ENCODE measurements at regions not wholly inside any gene's neighbourhood (a gene's known extent, or its start where the extent isn't known, plus 50 kb on each side); places are given as distances from the start of the nearest gene placed in this dataset.

DNA sequence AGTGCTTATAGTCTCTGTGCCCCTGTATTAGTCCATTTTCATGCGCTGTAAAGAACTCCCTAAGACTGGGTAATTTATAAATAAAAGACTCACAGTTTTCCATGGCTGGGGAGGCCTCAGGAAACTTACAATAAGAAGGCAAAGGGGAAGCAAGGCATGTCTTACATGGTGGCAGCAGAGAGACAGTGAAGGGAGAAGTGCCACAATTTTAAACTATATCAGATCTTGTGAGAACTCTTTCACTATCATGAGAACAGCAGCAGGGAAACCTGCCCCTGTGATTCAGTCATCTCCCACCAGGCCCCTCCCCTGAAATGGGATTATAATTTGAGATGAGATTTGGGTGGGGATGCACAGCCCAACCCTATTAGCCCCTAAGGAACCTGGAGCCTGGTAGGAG, 243.2 kb downstream of the EDEM1 start:
- Histone ChIP-seq H3K36me3 (ENCODE audit: insufficient read depth, low read length) (no peaks in the 10 kb centered on the region), H3F3A (ENCODE audit: insufficient read depth, low read length, poor library complexity, severe bottlenecking) (no peaks in the 10 kb centered on the region), H3K9me3 (ENCODE audit: low read length) (no peaks in the 10 kb centered on the region), H3K79me2 (replicated peaks; ENCODE audit: insufficient read depth, low read length) (no peaks in the 10 kb centered on the region), H3K4me3 (ENCODE audit: low read length) (no peak overlapping the region), H3K27me3 (ENCODE audit: insufficient read depth, low read depth, low read length) (no peaks in the 10 kb centered on the region), H4K20me1 (ENCODE audit: insufficient read depth) (no peaks in the 10 kb centered on the region), H3K27ac (ENCODE audit: low read length) (no peak overlapping the region), H2AFZ (ENCODE audit: low read depth, low read length) (no peak overlapping the region), H3K9ac (ENCODE audit: low read length) (no peak overlapping the region), H3K4me2 (ENCODE audit: low read length) (no peak overlapping the region), H3K9me2 (ENCODE audit: insufficient read depth, low read length) (no peaks in the 10 kb centered on the region)
- TF ChIP-seq POLR2AphosphoS5 (IDR thresholded peaks at IDR 0.05) (no peak), TAF1 (IDR thresholded peaks at IDR 0.05; ENCODE audit: low read depth) (no peak), EP300 (conservative IDR thresholded peaks at IDR 0.05; ENCODE audit: poor library complexity, severe bottlenecking) (no peak), RAD21 (conservative IDR thresholded peaks at IDR 0.05) (no peak), EZH2 (IDR thresholded peaks at IDR 0.05; ENCODE audit: borderline replicate concordance, insufficient read depth, low read length, poor library complexity, severe bottlenecking) (no peak), MXI1 (conservative IDR thresholded peaks at IDR 0.05; ENCODE audit: poor library complexity, severe bottlenecking) (no peak), SMC3 (conservative IDR thresholded peaks at IDR 0.05; ENCODE audit: poor library complexity) (no peak)
- TF ChIP-seq, protein P1, sequence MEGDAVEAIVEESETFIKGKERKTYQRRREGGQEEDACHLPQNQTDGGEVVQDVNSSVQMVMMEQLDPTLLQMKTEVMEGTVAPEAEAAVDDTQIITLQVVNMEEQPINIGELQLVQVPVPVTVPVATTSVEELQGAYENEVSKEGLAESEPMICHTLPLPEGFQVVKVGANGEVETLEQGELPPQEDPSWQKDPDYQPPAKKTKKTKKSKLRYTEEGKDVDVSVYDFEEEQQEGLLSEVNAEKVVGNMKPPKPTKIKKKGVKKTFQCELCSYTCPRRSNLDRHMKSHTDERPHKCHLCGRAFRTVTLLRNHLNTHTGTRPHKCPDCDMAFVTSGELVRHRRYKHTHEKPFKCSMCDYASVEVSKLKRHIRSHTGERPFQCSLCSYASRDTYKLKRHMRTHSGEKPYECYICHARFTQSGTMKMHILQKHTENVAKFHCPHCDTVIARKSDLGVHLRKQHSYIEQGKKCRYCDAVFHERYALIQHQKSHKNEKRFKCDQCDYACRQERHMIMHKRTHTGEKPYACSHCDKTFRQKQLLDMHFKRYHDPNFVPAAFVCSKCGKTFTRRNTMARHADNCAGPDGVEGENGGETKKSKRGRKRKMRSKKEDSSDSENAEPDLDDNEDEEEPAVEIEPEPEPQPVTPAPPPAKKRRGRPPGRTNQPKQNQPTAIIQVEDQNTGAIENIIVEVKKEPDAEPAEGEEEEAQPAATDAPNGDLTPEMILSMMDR (IDR thresholded peaks at IDR 0.05; ENCODE audit: poor library complexity, severe bottlenecking), result no peak
- TF ChIP-seq, protein P2, sequence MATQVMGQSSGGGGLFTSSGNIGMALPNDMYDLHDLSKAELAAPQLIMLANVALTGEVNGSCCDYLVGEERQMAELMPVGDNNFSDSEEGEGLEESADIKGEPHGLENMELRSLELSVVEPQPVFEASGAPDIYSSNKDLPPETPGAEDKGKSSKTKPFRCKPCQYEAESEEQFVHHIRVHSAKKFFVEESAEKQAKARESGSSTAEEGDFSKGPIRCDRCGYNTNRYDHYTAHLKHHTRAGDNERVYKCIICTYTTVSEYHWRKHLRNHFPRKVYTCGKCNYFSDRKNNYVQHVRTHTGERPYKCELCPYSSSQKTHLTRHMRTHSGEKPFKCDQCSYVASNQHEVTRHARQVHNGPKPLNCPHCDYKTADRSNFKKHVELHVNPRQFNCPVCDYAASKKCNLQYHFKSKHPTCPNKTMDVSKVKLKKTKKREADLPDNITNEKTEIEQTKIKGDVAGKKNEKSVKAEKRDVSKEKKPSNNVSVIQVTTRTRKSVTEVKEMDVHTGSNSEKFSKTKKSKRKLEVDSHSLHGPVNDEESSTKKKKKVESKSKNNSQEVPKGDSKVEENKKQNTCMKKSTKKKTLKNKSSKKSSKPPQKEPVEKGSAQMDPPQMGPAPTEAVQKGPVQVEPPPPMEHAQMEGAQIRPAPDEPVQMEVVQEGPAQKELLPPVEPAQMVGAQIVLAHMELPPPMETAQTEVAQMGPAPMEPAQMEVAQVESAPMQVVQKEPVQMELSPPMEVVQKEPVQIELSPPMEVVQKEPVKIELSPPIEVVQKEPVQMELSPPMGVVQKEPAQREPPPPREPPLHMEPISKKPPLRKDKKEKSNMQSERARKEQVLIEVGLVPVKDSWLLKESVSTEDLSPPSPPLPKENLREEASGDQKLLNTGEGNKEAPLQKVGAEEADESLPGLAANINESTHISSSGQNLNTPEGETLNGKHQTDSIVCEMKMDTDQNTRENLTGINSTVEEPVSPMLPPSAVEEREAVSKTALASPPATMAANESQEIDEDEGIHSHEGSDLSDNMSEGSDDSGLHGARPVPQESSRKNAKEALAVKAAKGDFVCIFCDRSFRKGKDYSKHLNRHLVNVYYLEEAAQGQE (IDR thresholded peaks at IDR 0.05; ENCODE audit: borderline replicate concordance), result no peak

DNA sequence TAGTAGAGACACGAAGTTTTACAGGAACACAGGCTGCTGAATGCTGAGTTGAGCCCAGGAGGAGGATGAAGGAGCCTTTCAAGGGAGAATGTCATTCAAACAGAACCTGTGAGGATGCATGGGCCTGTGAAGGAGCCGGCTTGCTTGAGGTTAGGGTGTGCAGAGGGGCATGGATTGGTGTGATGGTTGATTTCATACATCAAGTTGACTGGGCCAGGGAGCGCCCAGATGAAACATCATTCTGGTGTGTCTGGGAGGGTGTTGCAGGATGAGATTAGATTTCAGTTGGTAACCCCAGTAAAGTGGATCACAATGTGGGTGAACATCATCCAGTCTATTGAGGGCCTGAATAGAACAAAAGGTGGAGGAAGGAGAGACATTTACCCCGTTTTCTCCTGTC, 243.6 kb downstream of the EDEM1 start:
- H3K27me3 ChIP-seq (ENCODE audit: insufficient read depth, low read depth, low read length), result no peaks in the 10 kb centered on the region
- H3K9me3 ChIP-seq (ENCODE audit: low read length), result no peaks in the 10 kb centered on the region
- H2AFZ ChIP-seq (ENCODE audit: low read depth, low read length), result no peak overlapping the region
- no peak overlapping the region for H3K9ac ChIP-seq (ENCODE audit: low read length)
- no peak for TF ChIP-seq EP300 (conservative IDR thresholded peaks at IDR 0.05; ENCODE audit: poor library complexity, severe bottlenecking)
- TF ChIP-seq EZH2 (IDR thresholded peaks at IDR 0.05; ENCODE audit: borderline replicate concordance, insufficient read depth, low read length, poor library complexity, severe bottlenecking), result no peak
- H3K36me3 ChIP-seq (ENCODE audit: insufficient read depth, low read length), result no peaks in the 10 kb centered on the region
- no peaks in the 10 kb centered on the region for H3K9me2 ChIP-seq (ENCODE audit: insufficient read depth, low read length)
- no peak overlapping the region for H3K4me3 ChIP-seq (ENCODE audit: low read length)
- H3K4me2 ChIP-seq (ENCODE audit: low read length), result no peak overlapping the region
- no peaks in the 10 kb centered on the region for H3F3A ChIP-seq (ENCODE audit: insufficient read depth, low read length, poor library complexity, severe bottlenecking)
- no peaks in the 10 kb centered on the region for H3K79me2 ChIP-seq (replicated peaks; ENCODE audit: insufficient read depth, low read length)
- H4K20me1 ChIP-seq (ENCODE audit: insufficient read depth), result no peaks in the 10 kb centered on the region
- H3K27ac ChIP-seq (ENCODE audit: low read length), result no peak overlapping the region
